ENCODE measurements at regions not wholly inside any gene's neighbourhood (a gene's known extent, or its start where the extent isn't known, plus 50 kb on each side); places are given as distances from the start of the nearest gene placed in this dataset.
A peak's percentile ranks its signal among the peaks of the same experiment; 100 is the strongest.

- Histone ChIP-seq H2BK20ac (ENCODE audit: low read depth, low read length, poor library complexity, severe bottlenecking) (no peak overlapping the region), H2BK12ac (ENCODE audit: insufficient read length, low read depth, low read length) (no peak overlapping the region), H3K4ac (ENCODE audit: low read depth, low read length) (no peak overlapping the region), H4K20me1 (ENCODE audit: control insufficient read depth, insufficient read depth, insufficient read length) (no peaks in the 10 kb centered on the region), H3K18ac (ENCODE audit: insufficient read length, low read depth, low read length) (no peak overlapping the region), H4K91ac (ENCODE audit: insufficient read length, low read depth, low read length) (no peak overlapping the region), H2AFZ (ENCODE audit: low read length) (no peak overlapping the region), H2BK5ac (ENCODE audit: insufficient read length, low read length) (no peak overlapping the region), H2BK120ac (ENCODE audit: low read depth, low read length, poor library complexity, severe bottlenecking) (no peak overlapping the region), H4K8ac (replicated peaks; ENCODE audit: insufficient read length, low read depth, low read length) (no peak overlapping the region), H3K9me3 (ENCODE audit: control insufficient read depth, low read depth, low read length) (no peaks in the 10 kb centered on the region), H3K9ac (ENCODE audit: extremely low read depth, insufficient read length, low read length) (no peak overlapping the region), H3K23ac (ENCODE audit: insufficient read length, low read depth, low read length) (no peak overlapping the region), H2AK5ac (ENCODE audit: insufficient read length, low read length) (no peak overlapping the region), H3K56ac (ENCODE audit: insufficient read length, low read depth, low read length) (no peak overlapping the region), H2BK15ac (ENCODE audit: low read depth, low read length) (no peak overlapping the region), H3K27me3 (ENCODE audit: insufficient read depth, low read length) (no peaks in the 10 kb centered on the region), H3K4me2 (ENCODE audit: insufficient read depth, insufficient read length, low read length) (no peak overlapping the region), H3K79me1 (ENCODE audit: insufficient read depth, low read depth, low read length, poor library complexity, severe bottlenecking) (no peaks in the 10 kb centered on the region), H3K14ac (ENCODE audit: insufficient read depth, low read length) (no peak overlapping the region), H3K79me2 (ENCODE audit: insufficient read depth, low read length) (no peaks in the 10 kb centered on the region), H3K23me2 (ENCODE audit: insufficient read length, low read depth, low read length, poor library complexity, severe bottlenecking) (no peaks in the 10 kb centered on the region), H3K27ac (ENCODE audit: insufficient read length, low read depth, low read length) (no peak overlapping the region), H4K5ac (ENCODE audit: insufficient read length, low read depth, low read length) (no peak overlapping the region), H3T11ph (ENCODE audit: low read length) (no peak overlapping the region), H3K4me1 (ENCODE audit: insufficient read depth, low read length) (peaks cover 14% of the 10 kb centered on the region)
- TF ChIP-seq, protein P1, sequence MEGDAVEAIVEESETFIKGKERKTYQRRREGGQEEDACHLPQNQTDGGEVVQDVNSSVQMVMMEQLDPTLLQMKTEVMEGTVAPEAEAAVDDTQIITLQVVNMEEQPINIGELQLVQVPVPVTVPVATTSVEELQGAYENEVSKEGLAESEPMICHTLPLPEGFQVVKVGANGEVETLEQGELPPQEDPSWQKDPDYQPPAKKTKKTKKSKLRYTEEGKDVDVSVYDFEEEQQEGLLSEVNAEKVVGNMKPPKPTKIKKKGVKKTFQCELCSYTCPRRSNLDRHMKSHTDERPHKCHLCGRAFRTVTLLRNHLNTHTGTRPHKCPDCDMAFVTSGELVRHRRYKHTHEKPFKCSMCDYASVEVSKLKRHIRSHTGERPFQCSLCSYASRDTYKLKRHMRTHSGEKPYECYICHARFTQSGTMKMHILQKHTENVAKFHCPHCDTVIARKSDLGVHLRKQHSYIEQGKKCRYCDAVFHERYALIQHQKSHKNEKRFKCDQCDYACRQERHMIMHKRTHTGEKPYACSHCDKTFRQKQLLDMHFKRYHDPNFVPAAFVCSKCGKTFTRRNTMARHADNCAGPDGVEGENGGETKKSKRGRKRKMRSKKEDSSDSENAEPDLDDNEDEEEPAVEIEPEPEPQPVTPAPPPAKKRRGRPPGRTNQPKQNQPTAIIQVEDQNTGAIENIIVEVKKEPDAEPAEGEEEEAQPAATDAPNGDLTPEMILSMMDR (conservative IDR thresholded peaks at IDR 0.05): no peak
- no peak overlapping the region for H3K4me3 Mint-ChIP-seq
- H3K27me3 Mint-ChIP-seq (ENCODE audit: low read depth): peaks cover 35% of the 10 kb centered on the region
- WGBS (ENCODE audit: extremely low coverage, insufficient read length, low lambda C conversion rate): no CpG with 5 or more reads among the region's 8 CpGs
- no peak for DNase-seq
- peak overlapping the region in 1 of 3 experiments; percentile 38; a peak in 1 of 7 replicates for H3K27ac Mint-ChIP-seq
- H3K9me3 Mint-ChIP-seq: no peaks in the 10 kb centered on the region; a peak in 1 of 5 replicates
- H3K36me3 Mint-ChIP-seq (ENCODE audit: insufficient read depth in 1 of 3, low read depth in 3 of 3): no peaks in the 10 kb centered on the region; a peak in 1 of 7 replicates
- H3K4me1 Mint-ChIP-seq: peaks cover 43 to 45% of the 10 kb centered on the region in 2 experiments
Observed at GRCh38 chr18:24928301-24928878, 423.6 kb downstream of the ZNF521 start.
